HCEC 1CT (cell line): ENCODE measurements at regions not wholly inside any gene's neighbourhood (a gene's known extent, or its start where the extent isn't known, plus 50 kb on each side); places are given as distances from the start of the nearest gene placed in this dataset.
"Not testable (repeated sequence)": the region's sequence is repeated elsewhere in the genome, so short reads cannot be mapped to it uniquely, and the experiment has no call there.

Experiments used
- DNase-seq: peaks from one replicate; pipeline ENCODE4 v3.0.0-alpha.2; 2017

DNA sequence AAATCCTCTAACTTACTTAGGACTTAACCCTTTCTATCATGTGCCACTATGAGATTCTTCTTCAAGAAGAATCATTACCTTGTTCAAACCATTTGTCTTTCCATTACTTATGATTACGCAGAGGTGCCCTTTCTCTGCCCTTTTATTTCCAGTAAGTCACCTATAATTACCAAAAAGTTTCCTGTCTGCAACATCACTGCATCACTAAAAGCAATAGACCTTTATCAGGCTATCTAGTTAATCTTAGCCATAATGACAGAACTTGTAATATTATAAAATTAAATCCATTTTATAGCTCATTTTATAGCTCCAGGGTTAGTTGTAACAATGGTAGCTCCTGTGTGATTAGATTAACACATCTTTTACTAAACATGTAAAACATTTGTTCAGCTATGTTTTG is 673.6 kb upstream of the PITX2 start:
- no peak for DNase-seq

DNA sequence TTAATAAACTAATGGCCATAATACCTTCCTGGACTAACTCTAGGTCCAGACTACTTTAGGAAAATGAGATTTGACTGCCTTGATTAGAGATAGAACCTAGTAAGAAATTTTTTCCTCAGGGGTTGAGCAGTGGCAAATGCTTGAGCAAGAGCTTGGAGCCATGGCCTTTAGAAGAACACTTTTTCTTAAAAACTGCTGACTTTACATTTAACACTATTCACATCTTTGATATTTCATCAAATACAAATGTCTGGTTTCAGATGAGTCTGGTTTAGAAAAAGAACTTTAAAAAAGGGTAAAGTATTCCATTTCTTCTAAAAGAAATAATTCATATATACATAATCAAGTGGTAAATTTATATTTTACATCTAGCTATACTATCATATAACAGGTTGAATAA is 680.9 kb upstream of the PITX2 start:
- DNase-seq: no peak

- DNase-seq: peak; percentile 62
Measured at GRCh38 chr4:111323496-111323895, 700.6 kb upstream of the PITX2 start.

DNA sequence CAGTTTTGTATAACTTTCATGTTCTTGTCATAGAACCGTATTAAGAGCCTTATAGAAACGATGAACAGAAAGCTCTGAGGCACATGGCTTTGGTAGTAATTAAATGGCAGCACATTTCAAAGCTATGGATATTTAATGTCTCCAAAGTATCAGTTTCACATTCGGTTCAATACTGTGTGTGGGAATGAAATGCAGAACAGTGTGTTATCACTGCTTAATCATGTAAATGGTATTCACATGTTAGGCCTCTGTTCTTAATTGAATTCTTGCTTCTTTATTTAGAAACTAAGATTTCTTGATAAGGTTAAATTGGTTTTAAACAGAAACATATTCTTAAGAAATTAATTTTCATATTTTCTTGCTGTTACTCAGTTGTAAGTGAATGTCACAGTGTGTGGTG is 701.0 kb upstream of the PITX2 start:
- peak; percentile 34 for DNase-seq

- no peak for DNase-seq
Measured at GRCh38 chr4:111326450-111326849, 703.6 kb upstream of the PITX2 start.

DNA sequence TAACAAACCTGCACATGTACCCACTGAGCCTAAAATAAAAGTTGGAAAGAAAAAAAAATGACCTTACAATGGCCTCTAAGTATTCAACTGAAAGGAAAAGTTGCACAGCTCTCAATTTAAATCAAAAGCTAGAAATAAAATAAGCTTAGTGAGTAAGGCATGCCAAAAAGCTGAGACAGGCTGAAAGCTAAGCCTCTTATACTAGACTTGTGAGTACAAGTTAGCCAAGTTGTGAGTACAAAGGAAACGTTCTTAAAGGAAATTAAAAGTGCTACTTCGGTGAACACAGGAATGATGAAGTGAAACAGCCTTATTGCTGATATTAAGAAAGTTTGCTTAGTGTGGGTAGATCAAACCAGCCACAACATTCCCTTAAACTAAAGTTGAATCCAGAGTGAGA is 707.9 kb upstream of the PITX2 start:
- no peak for DNase-seq

GRCh38 chr4:111334361-111334760 is 711.5 kb upstream of the PITX2 start:
- no peak for DNase-seq

GRCh38 chr4:111337186-111337876 is 714.5 kb upstream of the PITX2 start:
- DNase-seq: not testable (repeated sequence)

DNA sequence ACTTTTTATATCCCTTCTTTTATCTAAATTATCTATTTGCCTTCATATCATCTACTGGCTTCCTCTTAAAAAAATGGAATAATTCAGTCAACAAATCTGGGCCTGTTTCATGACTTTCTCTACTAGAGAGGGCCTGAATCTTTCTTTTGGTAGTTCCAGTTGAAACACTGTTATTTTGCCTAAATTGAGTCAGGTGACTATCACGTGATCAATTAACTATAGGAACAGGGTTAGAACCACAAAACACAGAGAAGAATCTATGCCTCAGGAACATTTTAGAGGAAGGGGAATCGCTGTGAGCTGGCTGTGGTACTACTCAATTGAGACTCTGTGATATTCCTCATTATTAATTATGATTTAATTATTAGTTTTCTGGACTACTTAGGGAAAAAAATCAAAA is 736.7 kb upstream of the PITX2 start:
- DNase-seq: no peak

DNA sequence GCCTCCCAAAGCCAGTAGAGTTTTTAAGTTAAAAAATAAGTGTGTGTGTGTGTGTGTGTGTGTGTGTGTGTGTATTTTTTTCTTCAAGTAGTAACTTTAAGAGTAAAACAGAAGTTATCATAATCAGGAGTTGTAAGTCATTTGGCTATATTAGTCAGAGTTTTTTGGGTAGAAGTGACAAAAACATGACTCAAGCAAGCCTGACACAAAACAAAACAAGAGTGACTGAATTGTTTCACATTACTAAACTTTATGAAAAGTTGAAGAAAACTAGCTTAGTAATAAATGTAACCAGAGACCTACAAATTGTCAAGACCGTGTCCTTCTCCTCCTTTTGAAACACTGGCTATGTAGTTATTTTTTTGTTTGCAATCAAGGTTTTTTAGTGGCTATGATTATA is 738.0 kb upstream of the PITX2 start:
- DNase-seq: no peak

DNA sequence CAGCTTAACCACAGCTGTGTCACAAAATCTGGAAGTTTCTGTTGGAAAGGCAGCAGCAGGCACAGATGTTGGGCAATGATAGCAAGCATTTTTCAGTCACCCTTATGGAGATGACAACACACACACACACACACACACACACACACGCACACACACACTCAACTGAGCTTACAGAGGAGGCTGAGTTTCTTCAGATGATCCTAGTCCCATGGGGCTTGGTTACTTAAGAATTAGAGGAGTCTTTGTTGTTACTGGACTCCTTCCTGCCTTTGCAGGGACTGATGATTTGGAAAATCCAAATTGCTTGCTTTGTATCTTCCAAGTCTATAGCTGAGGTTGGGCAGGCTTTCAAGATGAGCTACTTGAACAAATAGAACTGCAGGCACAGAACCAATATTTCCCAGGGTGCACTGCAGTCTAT is 740.1 kb upstream of the PITX2 start:
- DNase-seq: no peak

GRCh38 chr4:111377880-111378279 is 755.0 kb upstream of the PITX2 start:
- DNase-seq: not testable (repeated sequence)

DNA sequence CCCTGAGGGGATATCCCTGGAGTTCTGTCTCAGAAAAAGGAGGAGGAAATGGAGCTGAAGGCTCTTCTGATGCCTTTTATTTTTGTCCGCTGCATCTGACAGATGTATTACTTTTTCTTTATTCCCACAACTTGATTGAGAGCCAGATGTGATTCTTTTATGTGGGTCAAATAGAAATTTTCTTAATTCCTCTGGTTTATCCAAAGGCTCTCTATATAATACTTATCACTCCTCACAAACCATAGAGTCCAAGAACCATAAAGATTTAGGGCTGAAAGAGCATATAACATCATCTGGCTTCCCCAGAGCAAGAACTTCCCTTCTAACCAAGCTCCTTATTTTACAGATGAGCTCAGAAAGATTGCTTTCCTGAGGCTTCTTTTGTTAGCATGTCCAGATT is 756.7 kb upstream of the FAM241A start:
- no peak for DNase-seq

DNA sequence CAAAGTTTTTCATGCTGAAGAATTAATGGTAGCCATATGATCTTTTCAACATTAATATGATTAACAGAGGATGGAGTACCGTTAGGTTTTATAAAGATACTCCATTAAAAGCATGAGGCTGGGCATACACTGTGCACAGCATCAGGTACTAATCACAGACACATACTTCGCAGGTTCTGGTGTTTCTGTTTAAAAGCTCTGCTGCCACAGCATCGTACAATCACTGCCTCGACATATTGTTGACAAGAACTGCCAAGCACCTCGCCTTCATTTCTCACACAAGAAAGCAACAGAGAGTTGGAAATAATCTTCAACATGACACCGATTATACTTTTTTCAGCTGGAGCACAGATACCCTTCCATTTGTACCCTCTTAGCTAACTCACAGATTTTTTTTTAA is 753.4 kb upstream of the FAM241A start:
- no peak for DNase-seq

DNA sequence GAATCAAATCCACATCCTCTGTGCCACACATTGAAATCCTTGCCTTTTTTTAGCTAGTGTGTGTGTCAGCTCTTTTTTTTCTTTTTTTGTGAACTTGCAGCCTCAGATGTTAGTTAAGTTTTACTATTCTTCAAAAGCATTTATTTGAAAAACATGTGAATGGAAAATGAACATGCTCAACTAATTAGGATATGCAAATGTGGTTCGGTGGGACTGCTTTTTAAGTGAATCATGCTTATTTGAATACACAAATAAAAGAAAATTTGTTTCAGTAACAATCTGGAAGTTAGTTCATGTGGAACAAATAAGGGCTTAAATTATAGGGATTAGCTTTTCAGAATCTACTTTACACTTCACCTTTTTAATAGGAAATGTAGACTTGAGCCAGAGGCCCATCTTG is 751.5 kb upstream of the FAM241A start:
- DNase-seq: no peak

DNA sequence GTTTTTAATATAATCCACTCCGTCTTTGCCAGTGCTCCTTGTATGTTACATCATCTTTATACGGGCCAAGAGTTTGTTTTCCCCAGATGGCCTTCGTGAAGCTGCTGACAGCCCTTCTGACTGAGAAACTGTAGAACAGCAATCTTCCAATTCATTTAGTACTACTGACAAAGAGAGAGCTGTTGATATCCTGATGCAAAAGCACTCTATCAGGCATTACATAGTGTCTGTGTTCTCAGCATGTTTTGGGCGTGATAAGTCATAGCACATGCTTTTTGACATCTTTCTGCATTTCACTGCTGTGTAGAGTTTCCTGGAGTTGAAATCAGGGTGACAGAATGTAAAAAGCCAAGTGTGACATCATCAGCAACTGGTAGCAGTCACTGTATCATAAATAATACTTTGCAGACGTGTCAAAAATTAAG is 746.3 kb upstream of the FAM241A start:
- no peak for DNase-seq

GRCh38 chr4:111399623-111400022 is 745.6 kb upstream of the FAM241A start:
- DNase-seq: no peak

- DNase-seq: no peak
Measured at GRCh38 chr4:111400741-111401140, 744.5 kb upstream of the FAM241A start.

GRCh38 chr4:111404673-111405072 is 740.6 kb upstream of the FAM241A start:
- no peak for DNase-seq

- no peak for DNase-seq
Measured at GRCh38 chr4:111405989-111406388, 739.3 kb upstream of the FAM241A start.

GRCh38 chr4:111410571-111410970 is 734.7 kb upstream of the FAM241A start:
- DNase-seq: no peak

DNA sequence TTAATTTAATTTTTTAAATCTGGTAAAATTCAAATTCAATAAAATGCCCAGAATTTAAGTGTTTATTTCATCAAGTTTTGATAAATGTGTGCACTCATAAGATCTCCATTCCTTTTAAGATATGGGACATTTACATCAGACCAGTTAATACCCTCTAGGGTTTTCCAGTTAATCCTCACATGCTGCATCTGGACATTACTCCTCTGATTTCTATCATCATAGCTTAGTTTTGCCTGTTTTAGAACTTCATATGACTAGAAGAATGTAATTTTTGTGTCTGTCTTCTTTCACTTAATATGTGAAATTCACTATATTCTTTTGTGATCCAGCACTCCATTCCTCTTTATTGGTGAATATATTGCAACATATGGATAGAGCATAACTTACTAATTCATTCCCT is 727.7 kb upstream of the FAM241A start:
- DNase-seq: no peak

- DNase-seq: no peak
Measured at GRCh38 chr4:111433441-111433840, 711.8 kb upstream of the FAM241A start.

- DNase-seq: peak; percentile 2
Measured at GRCh38 chr4:111434586-111434985, 710.7 kb upstream of the FAM241A start.

- no peak for DNase-seq
Measured at GRCh38 chr4:111435986-111436744, 709.1 kb upstream of the FAM241A start.
